CD4-positive, alpha-beta T cell treated with Interleukin-4 for 4 hours (primary cell): ENCODE measurements at regions not wholly inside any gene's neighbourhood (a gene's known extent, or its start where the extent isn't known, plus 50 kb on each side); places are given as distances from the start of the nearest gene placed in this dataset.

Source experiments
- DNase-seq: peaks from one replicate; pipeline ENCODE4 v3.0.0-alpha.2; 2020

- no peak for DNase-seq
These were observed 294.5 kb upstream of the IRX4 start for GRCh38 chr5:2177244-2177643.

- no peak for DNase-seq
These were observed 293.9 kb upstream of the IRX4 start for GRCh38 chr5:2176581-2176980.

GRCh38 chr5:2175842-2176404 is 293.2 kb upstream of the IRX4 start:
- DNase-seq: no peak

- no peak for DNase-seq
These were observed 292.3 kb upstream of the IRX4 start for GRCh38 chr5:2175041-2175440.

GRCh38 chr5:2174538-2174937 is 291.8 kb upstream of the IRX4 start:
- no peak for DNase-seq

GRCh38 chr5:2173151-2173834 is 290.6 kb upstream of the IRX4 start:
- DNase-seq: no peak

- no peak for DNase-seq
These were observed 289.7 kb upstream of the IRX4 start for GRCh38 chr5:2172471-2172870.

- DNase-seq: no peak
These were observed 288.0 kb upstream of the IRX4 start for GRCh38 chr5:2170761-2171160.

GRCh38 chr5:2169850-2170760 is 287.4 kb upstream of the IRX4 start:
- no peak for DNase-seq

- DNase-seq: no peak
These were observed 286.7 kb upstream of the IRX4 start for GRCh38 chr5:2169430-2169808.

GRCh38 chr5:2168601-2169429 is 286.1 kb upstream of the IRX4 start:
- no peak for DNase-seq

GRCh38 chr5:2167671-2168070 is 284.9 kb upstream of the IRX4 start:
- no peak for DNase-seq

GRCh38 chr5:2166979-2167377 is 284.3 kb upstream of the IRX4 start:
- DNase-seq: no peak

- no peak for DNase-seq
These were observed 283.7 kb upstream of the IRX4 start for GRCh38 chr5:2166306-2166978.

- no peak for DNase-seq
These were observed 283.0 kb upstream of the IRX4 start for GRCh38 chr5:2165615-2166305.

GRCh38 chr5:2165203-2165602 is 282.5 kb upstream of the IRX4 start:
- no peak for DNase-seq

GRCh38 chr5:2164586-2164985 is 281.9 kb upstream of the IRX4 start:
- DNase-seq: no peak

- DNase-seq: no peak
These were observed 281.3 kb upstream of the IRX4 start for GRCh38 chr5:2163940-2164490.

GRCh38 chr5:2163060-2163856 is 280.5 kb upstream of the IRX4 start:
- no peak for DNase-seq

- DNase-seq: no peak
These were observed 278.1 kb upstream of the IRX4 start for GRCh38 chr5:2160811-2161210.

- DNase-seq: no peak
These were observed 276.0 kb upstream of the IRX4 start for GRCh38 chr5:2158767-2159166.
